Occipital lobe (tissue), 1 donor: ENCODE measurements at regions not wholly inside any gene's neighbourhood (a gene's known extent, or its start where the extent isn't known, plus 50 kb on each side); places are given as distances from the start of the nearest gene placed in this dataset.
A peak's percentile ranks its signal among the peaks of the same experiment; 100 is the strongest.

Source experiments
- DNase-seq: peaks from one replicate; lab custom pipeline; 2025; lab: John Stamatoyannopoulos, UW

DNA sequence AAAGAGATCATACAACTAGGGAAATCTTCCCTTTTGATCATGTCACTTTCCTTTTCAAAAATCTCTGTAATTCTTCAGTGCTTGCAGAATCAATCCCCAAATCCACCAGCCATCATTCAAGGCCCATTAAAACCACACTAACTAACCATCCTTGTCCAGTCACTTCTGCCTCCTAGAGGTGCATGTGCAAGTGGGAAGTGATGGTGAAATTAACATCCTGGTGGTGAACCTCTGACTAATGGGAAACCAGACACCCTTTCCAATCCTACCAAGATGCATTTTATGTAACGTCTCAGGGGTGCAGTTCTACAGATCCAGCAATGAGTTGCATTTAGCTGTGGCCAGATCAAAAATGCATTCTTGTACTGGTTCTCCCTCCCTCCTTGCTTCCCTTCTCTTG lies 341.8 kb downstream of the RAPGEF2 start:
- DNase-seq: no peak

DNA sequence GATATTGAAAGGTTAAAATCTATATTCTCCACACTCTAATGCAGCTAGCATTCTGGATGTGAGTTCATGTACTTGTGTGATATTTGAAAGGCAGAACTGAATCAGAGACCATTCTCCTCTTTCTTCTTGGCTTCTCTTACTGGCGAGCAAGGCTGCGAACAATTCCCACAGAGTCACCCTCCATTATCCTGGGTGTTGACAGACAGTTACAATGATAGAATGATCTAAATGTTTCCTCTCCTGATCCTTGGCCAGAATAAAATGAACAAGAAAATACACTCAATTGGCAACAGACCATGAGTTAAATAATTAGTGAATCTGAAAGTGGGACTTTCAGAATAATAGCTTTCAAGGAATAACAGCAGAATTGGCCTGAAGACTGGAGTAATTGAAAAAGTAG lies 342.8 kb downstream of the RAPGEF2 start:
- no peak for DNase-seq

DNA sequence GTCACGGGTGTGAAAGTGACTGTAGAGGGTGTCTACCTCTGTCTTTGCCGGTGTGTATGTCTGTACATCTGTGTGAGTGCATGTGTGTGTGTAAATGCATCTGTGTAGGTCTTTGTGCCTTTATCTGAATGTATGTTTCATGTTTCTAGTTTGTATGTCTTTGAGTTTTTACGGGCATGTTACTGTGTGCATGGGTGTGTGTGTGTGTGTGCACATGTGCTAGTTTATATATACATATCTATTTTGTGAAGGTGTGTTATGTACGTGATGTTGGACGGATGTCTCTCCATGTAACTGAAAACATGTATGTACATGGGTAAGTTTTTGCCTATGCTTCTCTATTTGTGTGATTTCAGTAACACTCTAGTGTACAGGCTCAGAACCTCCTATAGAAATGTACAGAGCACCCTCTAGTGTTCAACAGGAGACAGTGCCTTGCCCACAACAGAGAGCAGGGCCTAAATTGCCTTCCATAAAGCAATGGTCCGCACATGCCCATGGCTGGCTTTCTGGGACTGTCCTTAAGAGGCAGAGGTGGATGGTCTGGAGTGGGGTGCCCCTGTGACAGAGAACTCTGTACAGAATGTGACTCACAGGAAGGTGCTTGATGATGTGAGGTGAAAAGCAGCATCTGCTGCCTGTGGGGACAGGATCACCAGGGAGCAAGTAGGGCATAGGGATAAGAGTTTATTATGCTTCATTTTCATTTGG lies 343.5 kb downstream of the RAPGEF2 start:
- DNase-seq: no peak

DNA sequence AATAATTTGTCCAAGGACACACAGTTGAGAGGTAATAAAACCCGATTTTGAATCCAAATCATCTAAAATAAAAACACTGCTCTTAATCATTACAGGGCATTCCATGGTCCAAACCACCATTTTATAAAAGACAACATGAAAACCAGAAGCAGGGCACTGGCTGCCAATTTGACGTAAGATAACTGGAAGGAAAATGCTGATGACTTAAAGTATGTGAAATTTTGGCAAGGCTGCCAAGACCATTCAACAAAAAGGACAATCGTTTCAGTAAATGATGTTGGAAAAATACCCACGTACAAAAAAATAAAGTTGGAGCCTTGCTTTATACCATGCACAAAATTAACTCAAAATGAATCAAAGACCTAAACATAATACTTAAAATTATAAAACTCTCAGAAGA lies 344.4 kb downstream of the RAPGEF2 start:
- DNase-seq: no peak

DNA sequence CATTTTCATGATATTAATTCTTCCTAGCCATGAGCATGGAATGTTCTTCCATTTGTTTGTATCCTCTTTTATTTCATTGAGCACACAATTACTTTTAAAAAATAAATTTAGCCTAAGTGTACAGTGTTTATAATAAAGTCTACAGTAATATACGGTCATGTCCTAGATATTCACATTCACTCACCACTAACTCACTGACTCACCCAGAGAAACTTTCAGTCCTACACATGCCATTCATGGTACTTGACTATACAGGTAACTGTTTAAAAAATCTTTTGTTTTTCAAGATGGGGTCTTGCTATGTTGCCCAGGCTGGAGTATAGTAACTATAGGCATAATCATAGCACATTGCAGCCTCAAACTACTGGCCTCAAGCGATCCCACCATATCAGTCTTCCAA lies 348.1 kb downstream of the RAPGEF2 start:
- DNase-seq: no peak

DNA sequence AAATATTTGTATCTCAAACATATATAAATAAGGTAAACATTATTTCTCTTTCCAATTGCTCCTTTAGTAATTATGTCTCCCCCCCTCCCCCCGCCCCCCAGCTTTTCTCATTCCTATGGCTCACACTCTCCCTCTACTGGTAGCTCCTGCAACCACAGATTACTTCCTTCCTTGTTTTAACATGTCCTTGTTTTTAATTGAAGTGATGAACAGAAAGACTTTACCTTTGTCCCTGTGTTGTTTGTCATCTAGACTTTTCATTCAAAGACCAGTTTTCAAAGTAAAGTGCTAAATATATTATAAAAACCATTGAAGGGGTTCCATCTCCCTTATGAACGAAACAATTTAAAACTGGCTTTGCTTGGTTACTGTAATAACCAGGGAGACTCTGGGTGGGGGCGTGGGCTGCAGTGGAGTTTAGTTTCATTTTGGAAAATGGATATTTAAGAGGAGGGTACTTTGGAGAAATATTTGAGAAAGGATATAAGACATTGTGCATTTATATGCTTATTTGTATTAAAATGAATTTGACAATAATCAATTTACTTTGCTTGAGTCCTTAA lies 352.9 kb downstream of the RAPGEF2 start:
- DNase-seq: no peak

DNA sequence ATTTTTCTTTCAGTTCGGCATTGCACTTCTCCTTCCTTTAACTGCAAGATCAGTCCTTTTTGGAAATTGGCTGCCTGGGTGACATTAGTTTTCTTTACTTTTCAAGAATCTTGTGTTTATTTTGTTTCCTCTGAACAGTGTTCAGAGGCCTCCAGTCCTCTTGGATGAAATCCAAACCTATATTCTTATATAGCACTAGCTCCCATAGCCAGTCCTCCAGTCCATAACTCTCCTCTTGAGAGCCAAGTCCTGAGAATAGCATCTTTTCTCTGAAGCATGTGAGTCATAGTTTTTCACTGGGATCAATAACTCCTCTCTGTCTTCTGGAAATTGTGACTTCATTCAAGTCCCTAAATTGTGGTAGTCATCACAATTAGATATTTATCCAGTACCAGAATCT lies 357.5 kb downstream of the RAPGEF2 start:
- no peak for DNase-seq

DNA sequence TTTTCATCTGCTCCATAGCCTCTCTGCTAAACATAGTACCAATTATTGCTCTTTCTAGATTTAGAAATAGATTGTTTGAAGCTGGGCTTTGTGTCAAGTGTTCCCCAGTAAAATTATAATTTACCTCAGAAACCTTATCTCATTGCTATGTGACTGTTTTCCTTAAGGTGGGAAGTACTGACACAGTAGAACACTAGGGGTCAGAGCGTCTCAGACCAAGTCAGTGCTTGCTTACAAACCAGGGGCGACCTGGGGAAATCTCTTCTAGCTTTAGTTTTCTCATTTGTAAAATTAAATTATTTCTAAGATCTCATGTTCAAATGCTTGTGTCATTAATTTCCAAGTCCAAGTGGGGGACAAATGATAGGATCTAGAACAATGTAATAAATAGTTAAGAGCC lies 360.4 kb downstream of the RAPGEF2 start:
- DNase-seq: no peak

DNA sequence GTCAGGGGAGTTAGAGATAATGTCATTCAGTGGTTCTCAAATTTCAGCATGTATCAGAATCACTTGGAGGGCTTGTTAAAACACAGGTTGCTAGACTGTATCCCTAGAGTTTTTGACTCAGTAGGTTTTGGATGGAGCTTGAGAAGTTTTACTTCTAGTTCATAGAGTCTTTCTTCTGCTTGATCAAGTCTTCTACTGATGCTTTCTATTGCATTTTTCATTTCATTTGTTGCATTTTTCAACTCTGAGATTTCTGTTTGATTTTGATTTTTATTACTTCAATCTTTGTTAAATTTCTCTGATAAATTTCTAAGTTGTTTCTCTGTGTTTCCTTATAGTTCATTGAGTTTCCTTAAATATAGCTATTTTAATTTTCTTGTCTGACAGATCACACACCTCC lies 361.4 kb downstream of the RAPGEF2 start:
- no peak for DNase-seq

DNA sequence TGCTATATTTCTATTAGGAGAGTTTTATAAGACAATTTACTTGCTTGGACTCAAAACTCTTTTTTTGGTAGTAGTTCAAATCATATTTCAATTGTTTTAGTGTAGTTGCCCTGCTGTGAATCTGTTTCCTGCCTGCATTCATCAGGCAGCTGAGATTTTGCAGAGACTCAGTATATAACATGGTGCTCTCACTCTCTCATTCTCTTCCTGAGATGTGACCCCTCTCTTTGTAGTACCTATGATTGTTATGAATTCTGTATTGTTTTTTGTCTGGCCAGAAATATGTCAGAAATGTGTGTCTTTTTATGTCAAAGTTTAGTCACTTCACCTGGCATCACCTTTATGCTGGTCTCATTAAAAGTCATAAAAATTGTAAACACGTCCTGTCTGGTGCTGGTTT lies 374.0 kb downstream of the RAPGEF2 start:
- DNase-seq: no peak

DNA sequence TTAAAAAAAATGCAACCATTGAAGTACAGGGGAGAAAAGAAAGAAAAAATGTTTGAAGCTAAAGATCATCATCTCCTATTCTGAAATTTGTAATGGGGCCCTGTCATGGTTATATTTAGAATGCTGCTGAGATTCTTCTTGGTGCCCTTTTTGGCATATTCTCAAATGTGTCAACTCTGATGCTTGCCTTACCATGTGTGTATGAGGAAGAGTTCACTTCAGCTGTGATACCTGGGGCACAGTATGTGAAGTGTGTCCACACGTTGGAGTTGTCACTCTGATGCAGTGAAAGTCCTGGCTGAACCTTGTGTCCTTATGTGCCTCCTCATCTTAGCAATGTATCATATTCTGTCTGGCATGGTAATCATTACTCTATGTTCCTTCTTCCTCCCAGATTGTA lies 377.9 kb downstream of the RAPGEF2 start:
- DNase-seq: no peak

DNA sequence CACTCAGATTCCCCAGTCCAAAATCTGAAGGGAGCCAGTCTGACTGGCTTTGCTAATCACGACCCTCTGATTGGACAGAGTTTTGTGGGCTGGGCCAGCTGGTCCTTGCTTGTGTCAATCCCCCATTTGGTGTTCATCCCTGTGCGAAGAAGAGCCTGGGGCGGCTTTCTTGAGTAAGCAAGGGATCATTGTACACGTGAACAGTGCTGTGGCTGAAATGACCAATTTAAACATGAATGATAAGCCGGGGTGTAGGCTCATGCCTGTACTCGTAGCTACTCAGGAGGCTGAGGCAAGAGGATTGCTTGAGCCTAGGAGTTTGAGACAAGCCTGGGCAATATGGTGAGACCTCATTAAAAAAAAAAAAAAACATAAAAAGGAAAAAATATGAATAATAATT lies 379.1 kb downstream of the RAPGEF2 start:
- DNase-seq: no peak

DNA sequence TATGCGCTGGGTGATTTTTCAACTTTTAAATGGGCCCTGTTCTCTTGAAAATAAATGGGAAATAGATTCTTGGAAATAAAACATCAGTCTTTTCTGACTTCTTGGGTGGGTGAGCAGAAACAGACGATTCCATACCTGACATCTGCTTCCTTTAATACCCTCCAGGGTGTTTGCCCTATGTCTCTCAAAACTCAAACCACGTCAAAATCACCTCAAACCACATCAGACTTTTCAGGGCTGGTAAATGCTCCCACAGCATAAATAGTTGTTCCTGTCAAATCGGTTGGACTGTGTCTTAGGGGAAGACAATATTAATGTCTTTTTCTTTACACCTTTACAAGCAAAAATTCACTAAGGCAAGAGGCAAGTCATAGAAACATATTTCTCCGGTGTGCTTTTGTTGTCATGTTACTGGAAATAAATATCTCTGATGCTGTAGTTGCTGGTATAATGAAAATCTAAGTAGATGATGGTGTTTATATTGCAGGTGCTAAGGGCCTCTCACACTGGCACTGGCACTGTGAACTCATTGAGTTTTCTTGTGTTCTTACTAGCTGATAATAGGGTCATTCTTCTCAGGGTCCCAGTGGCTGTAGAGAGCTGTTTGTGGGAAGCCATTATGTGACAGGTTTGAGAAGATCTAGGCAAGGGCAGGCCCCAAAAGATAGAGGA lies 380.4 kb downstream of the RAPGEF2 start:
- no peak for DNase-seq

DNA sequence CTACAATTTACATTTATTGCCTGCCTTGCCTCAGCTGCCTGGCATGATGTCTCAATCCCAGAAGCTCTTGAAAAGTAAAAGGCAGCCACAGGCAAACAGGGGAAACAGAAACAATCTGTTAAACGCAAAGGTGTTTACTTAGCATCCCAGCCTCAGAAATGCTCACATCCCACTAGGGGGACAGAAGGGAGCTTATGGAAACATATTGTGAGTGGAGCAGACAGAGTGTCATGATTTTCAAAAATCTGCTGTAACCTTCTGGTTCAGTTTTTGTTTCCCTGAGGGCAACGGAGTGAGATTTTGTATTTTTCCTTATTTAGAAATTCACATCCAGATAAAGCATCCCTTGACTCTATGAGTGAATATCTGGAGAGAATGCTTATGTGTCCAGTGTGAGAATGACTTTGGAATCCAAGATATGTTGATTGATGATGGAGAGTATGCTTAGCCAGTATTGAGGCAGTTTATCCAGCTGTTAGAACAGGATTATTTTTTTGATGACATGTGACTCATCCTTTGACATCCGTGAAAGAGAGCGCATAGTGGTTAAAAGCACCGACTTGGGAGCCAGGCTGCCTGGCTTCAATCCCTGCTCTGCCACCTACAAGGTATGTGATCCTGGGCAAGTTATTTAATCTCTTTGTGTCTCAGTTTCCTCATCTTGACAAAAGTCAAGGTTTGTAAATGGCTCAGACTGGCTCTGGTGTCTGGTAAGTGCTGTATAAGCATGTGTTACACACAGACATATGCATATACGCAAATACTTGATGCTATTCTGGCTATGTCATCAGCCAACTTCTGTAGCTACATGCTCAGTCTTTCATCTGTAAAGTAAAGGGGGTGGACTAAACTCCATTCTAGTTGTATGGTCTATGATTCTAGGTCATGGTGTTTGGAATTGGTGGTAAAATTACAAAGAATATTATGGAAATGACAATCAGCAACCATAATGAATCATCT lies 381.2 kb downstream of the RAPGEF2 start:
- no peak for DNase-seq

DNA sequence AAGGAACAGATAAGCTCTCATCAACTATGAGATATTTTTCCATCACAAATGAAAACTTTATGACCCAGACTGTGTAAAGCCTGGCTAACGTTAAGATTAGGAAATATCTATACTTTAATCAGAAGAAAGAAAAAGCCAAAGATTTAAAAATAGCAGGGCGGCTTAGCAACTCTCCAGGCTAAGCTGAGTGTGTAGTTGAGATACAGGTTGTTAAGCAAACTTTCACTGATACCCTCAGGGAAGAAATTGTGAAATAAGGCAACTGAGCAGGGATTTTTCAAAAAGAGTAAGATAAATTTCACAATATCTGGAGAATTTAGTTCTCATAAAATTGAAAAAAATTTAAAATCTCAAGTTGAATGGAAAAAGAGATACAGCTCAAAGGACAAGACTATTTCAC lies 382.0 kb downstream of the RAPGEF2 start:
- DNase-seq: no peak

DNA sequence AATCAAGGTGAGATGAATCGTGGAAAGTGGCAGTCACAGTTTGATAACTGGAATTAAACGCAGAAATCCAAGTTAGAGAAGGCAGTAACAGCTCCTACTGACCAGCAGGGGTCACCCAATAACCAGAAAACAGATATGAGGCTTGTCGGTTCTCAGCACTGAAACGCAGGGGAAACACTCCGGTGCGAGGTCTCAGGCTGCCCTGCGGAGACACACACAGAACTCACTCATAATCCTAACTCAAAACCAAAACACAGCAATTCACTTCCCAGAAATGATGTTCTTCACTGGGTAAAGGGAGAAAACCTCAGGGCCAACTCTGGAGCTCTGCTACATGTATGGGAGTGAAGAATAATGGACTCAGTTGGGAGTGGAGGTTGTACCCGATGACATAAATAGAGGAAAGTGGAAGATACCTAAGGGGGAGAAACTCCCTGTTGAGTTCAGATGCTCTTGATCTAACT lies 384.4 kb downstream of the RAPGEF2 start:
- DNase-seq: peak; percentile 13

DNA sequence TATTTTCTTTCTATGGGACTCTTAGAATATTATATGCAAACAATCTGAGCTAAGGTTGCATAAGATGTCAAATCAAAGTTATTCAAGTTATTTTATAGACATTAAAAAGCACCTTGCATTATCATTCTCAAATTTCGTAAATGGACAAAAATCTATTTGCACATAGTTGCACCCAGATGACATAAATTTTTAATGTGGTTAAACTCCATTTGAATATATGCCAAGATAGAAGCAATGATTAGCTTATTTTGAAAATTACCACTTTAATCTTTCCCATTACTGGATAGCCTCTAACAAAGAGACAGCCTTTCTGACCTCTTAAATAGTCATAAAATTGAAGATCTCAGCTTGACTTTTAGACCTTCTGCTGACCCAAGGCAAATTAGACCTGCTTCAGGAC lies 386.8 kb downstream of the RAPGEF2 start:
- no peak for DNase-seq

DNA sequence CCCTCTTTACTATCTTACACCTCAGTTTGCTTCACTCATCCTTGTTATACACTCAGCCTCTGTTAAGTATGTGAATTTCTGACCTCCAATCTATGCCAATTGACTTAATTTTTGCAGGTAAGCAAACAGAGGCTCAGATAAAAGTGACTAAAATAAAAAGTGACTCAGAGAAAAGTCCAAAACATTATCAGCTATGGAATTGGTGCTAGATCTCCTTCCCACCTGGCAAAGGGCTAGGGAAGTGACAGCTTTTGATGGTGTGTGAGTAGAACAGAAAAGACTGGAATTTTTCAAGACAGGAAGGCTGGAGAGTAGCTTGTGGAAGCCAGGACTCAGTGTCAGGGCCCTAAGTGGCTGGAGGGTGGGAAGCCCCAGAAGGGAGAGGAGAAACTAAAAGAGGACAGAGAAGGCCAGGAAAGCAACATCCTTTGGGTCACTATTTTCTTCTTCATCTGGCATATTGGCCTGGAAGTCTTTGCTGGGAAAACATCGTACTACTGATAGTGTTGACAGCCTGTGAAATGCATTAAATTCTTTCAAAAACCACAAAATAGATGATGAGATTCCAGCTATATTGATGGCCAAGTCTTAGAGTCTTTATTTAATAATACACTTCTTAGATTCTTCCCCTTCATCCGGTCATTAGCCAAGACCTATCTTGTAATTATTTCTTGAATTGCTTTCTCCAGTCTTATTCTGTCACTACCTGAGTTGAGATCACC lies 392.8 kb downstream of the RAPGEF2 start:
- no peak for DNase-seq

DNA sequence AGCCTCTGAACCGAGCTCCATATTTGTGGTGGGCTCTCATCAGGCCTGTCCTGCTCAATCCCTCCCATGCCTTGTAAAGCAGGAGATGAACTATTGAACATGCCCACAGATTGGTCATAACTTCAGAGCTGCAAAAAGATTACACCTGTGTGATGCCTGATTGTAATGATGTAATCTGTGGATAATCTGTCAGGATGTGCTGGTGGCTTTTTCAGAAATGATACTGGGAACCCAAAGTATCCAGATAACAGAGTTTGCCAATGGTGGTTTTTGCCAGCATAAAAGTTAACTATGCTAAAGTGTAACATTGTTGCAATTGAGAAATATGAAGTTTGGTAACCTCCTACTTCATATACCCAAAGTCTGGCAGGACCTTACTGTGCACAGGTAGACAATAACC lies 393.4 kb downstream of the RAPGEF2 start:
- DNase-seq: no peak

DNA sequence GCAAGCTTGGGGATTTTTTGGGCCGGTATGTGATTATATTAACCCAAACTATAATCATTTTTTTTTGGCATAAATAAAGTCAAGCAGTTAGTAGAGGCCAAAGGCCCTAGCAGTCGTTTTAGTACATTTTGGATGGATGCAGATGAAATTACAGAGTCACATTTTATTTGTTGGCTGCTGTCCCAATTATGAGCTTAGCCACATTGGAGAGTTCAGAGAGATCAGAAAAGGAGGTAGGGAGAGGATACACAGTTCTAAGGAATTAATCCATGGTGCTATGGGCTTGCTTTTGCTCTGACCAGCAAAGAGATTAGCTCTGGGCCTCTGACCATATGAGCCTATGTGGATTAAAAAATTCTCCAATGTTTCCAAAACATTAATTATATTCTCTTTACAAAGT lies 395.1 kb downstream of the RAPGEF2 start:
- no peak for DNase-seq

DNA sequence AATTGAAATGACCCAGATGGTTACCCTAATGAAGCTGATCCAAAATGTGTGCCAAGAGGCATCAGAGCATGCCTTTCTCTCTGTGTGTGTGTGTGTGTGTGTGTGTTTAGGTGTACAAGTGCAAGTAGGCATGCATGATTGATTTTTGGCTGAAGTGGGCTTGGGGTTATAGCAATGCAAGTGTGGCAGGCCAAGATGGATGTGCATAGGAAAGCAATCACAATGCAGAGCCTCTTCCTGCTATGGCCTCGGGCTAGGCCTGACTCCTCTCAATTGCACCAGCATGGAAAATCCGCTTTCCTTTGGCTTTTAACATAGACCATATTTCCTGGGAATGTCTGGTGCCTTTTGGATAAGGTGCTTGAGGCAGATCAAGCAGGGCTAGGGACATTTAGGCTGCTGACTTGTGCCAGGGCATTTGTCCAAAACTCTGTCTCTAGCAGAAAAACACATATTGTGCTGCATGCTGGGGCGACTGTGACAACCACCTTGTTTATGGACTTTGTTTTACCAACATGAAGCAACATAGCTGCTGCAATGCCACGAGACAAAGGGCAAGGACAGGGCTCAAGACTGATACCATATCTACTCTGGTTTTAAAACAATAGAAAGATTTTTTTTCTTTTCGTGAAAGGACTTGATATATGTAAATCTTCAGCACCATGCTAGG lies 395.7 kb downstream of the RAPGEF2 start:
- DNase-seq: no peak
